ENCODE measurements at regions not wholly inside any gene's neighbourhood (a gene's known extent, or its start where the extent isn't known, plus 50 kb on each side); places are given as distances from the start of the nearest gene placed in this dataset.

GRCh38 chrX:68989456-68989855, 160.6 kb downstream of the EFNB1 start:
- Histone ChIP-seq H3K4me1 (ENCODE audit: control insufficient read depth in 1 of 2, insufficient read depth in 2 of 2, low read length in 2 of 2) (peaks cover 10 to 22% of the 10 kb centered on the region in 2 experiments), H3K79me1 (ENCODE audit: low read length) (peaks cover 9% of the 10 kb centered on the region), H3K27ac (ENCODE audit: low read depth, low read length) (peak overlapping the region; percentile 12), H2AK5ac (ENCODE audit: low read length) (peak overlapping the region; percentile 79), H4K8ac (ENCODE audit: low read depth, low read length) (no peak overlapping the region), H4K12ac (ENCODE audit: low read depth, low read length) (no peak overlapping the region), H2AFZ (ENCODE audit: insufficient read depth, low read length, poor library complexity) (peak overlapping the region; percentile 50), H2BK12ac (ENCODE audit: low read length) (peak overlapping the region; percentile 97), H3K79me2 (ENCODE audit: control insufficient read depth, insufficient read depth, low read length, poor library complexity) (no peaks in the 10 kb centered on the region), H3K23ac (ENCODE audit: low read length) (no peak overlapping the region), H3K14ac (ENCODE audit: low read length) (peak overlapping the region; percentile 81), H3K4me2 (ENCODE audit: low read length) (no peak overlapping the region), H3K36me3 (ENCODE audit: control insufficient read depth in 1 of 2, insufficient read depth in 2 of 2, low read length in 2 of 2) (no peaks in the 10 kb centered on the region), H2BK120ac (ENCODE audit: insufficient read depth, low read length, poor library complexity) (peak overlapping the region; percentile 82), H3K27me3 (ENCODE audit: insufficient read depth, low read length) (no peaks in the 10 kb centered on the region), H2BK5ac (ENCODE audit: low read depth, low read length, poor library complexity) (peak overlapping the region; percentile 33), H4K91ac (ENCODE audit: low read depth, low read length) (peak overlapping the region; percentile 36), H3K9ac (ENCODE audit: low read length) (no peak overlapping the region), H3K18ac (ENCODE audit: low read length) (peak overlapping the region; percentile 29), H3K4ac (ENCODE audit: low read depth, low read length) (no peak overlapping the region), H3K4me3 (ENCODE audit: low read depth, low read length) (no peak overlapping the region), H3K9me3 (ENCODE audit: insufficient read depth, low read depth, low read length) (no peaks in the 10 kb centered on the region)
- DNase-seq: no peak
- no CpG with 5 or more reads among the region's 1 CpG for WGBS (ENCODE audit: extremely low coverage, insufficient coverage, insufficient read length)

GRCh38 chrX:68988865-68989264, 160.0 kb downstream of the EFNB1 start:
- WGBS (ENCODE audit: extremely low coverage, insufficient coverage, insufficient read length): no CpG with 5 or more reads among the region's 5 CpGs
- peak overlapping the region; percentile 1 for H4K91ac ChIP-seq (ENCODE audit: low read depth, low read length)
- no peak for DNase-seq
- no peaks in the 10 kb centered on the region for H3K27me3 ChIP-seq (ENCODE audit: insufficient read depth, low read length)
- H2BK12ac ChIP-seq (ENCODE audit: low read length): peak overlapping the region; percentile 36
- H3K4me3 ChIP-seq (ENCODE audit: low read depth, low read length): no peak overlapping the region
- no peak overlapping the region for H3K14ac ChIP-seq (ENCODE audit: low read length)
- peaks cover 9% of the 10 kb centered on the region for H3K79me1 ChIP-seq (ENCODE audit: low read length)
- H3K9me3 ChIP-seq (ENCODE audit: insufficient read depth, low read depth, low read length): no peaks in the 10 kb centered on the region
- H3K9ac ChIP-seq (ENCODE audit: low read length): no peak overlapping the region
- no peak overlapping the region for H3K18ac ChIP-seq (ENCODE audit: low read length)
- H2AFZ ChIP-seq (ENCODE audit: insufficient read depth, low read length, poor library complexity): no peak overlapping the region
- H3K4me1 ChIP-seq (ENCODE audit: control insufficient read depth in 1 of 2, insufficient read depth in 2 of 2, low read length in 2 of 2): peaks cover 10 to 22% of the 10 kb centered on the region in 2 experiments
- no peaks in the 10 kb centered on the region for H3K79me2 ChIP-seq (ENCODE audit: control insufficient read depth, insufficient read depth, low read length, poor library complexity)
- H4K8ac ChIP-seq (ENCODE audit: low read depth, low read length): no peak overlapping the region
- H3K36me3 ChIP-seq (ENCODE audit: control insufficient read depth in 1 of 2, insufficient read depth in 2 of 2, low read length in 2 of 2): no peaks in the 10 kb centered on the region
- no peak overlapping the region for H3K23ac ChIP-seq (ENCODE audit: low read length)
- no peak overlapping the region for H3K27ac ChIP-seq (ENCODE audit: low read depth, low read length)
- H2AK5ac ChIP-seq (ENCODE audit: low read length): no peak overlapping the region
- H2BK5ac ChIP-seq (ENCODE audit: low read depth, low read length, poor library complexity): no peak overlapping the region
- no peak overlapping the region for H3K4ac ChIP-seq (ENCODE audit: low read depth, low read length)
- no peak overlapping the region for H4K12ac ChIP-seq (ENCODE audit: low read depth, low read length)
- H3K4me2 ChIP-seq (ENCODE audit: low read length): no peak overlapping the region
- no peak overlapping the region for H2BK120ac ChIP-seq (ENCODE audit: insufficient read depth, low read length, poor library complexity)

- no CpG with 5 or more reads among the region's 8 CpGs for WGBS (ENCODE audit: extremely low coverage, insufficient coverage, insufficient read length)
- no peaks in the 10 kb centered on the region for H3K27me3 ChIP-seq (ENCODE audit: insufficient read depth, low read length)
- no peak overlapping the region for H4K91ac ChIP-seq (ENCODE audit: low read depth, low read length)
Observed at GRCh38 chrX:68985135-68985755, 156.4 kb downstream of the EFNB1 start.

GRCh38 chrX:68983004-68983857, 154.4 kb downstream of the EFNB1 start:
- Histone ChIP-seq H2BK120ac (ENCODE audit: insufficient read depth, low read length, poor library complexity) (no peak overlapping the region), H3K4me2 (ENCODE audit: low read length) (no peak overlapping the region), H3K9me3 (ENCODE audit: insufficient read depth, low read depth, low read length) (no peaks in the 10 kb centered on the region), H2BK12ac (ENCODE audit: low read length) (no peak overlapping the region), H3K23ac (ENCODE audit: low read length) (no peak overlapping the region), H3K9ac (ENCODE audit: low read length) (no peak overlapping the region), H2AK5ac (ENCODE audit: low read length) (no peak overlapping the region), H3K27ac (ENCODE audit: low read depth, low read length) (no peak overlapping the region), H3K18ac (ENCODE audit: low read length) (no peak overlapping the region), H3K36me3 (ENCODE audit: control insufficient read depth in 1 of 2, insufficient read depth in 2 of 2, low read length in 2 of 2) (no peaks in the 10 kb centered on the region), H3K4ac (ENCODE audit: low read depth, low read length) (no peak overlapping the region), H2BK5ac (ENCODE audit: low read depth, low read length, poor library complexity) (no peak overlapping the region), H3K79me1 (ENCODE audit: low read length) (no peaks in the 10 kb centered on the region), H3K79me2 (ENCODE audit: control insufficient read depth, insufficient read depth, low read length, poor library complexity) (no peaks in the 10 kb centered on the region), H3K14ac (ENCODE audit: low read length) (no peak overlapping the region), H4K8ac (ENCODE audit: low read depth, low read length) (no peak overlapping the region), H4K91ac (ENCODE audit: low read depth, low read length) (no peak overlapping the region), H3K4me3 (ENCODE audit: low read depth, low read length) (no peak overlapping the region), H2AFZ (ENCODE audit: insufficient read depth, low read length, poor library complexity) (no peak overlapping the region), H4K12ac (ENCODE audit: low read depth, low read length) (no peak overlapping the region), H3K4me1 (ENCODE audit: control insufficient read depth in 1 of 2, insufficient read depth in 2 of 2, low read length in 2 of 2) (peaks cover 0 to 6% of the 10 kb centered on the region in 2 experiments), H3K27me3 (ENCODE audit: insufficient read depth, low read length) (no peaks in the 10 kb centered on the region)
- no CpG with 5 or more reads among the region's 3 CpGs for WGBS (ENCODE audit: extremely low coverage, insufficient coverage, insufficient read length)
- no peak for DNase-seq

More at GRCh38 chrX:68985135-68985755, 156.4 kb downstream of the EFNB1 start:
- no peak overlapping the region for H3K27ac ChIP-seq (ENCODE audit: low read depth, low read length)
- H4K12ac ChIP-seq (ENCODE audit: low read depth, low read length): no peak overlapping the region
- no peaks in the 10 kb centered on the region for H3K79me2 ChIP-seq (ENCODE audit: control insufficient read depth, insufficient read depth, low read length, poor library complexity)
- no peak overlapping the region for H2BK5ac ChIP-seq (ENCODE audit: low read depth, low read length, poor library complexity)
- no peak for DNase-seq
- H2BK12ac ChIP-seq (ENCODE audit: low read length): no peak overlapping the region
- H3K4ac ChIP-seq (ENCODE audit: low read depth, low read length): no peak overlapping the region
- H3K18ac ChIP-seq (ENCODE audit: low read length): no peak overlapping the region
- H2BK120ac ChIP-seq (ENCODE audit: insufficient read depth, low read length, poor library complexity): no peak overlapping the region
- H4K8ac ChIP-seq (ENCODE audit: low read depth, low read length): no peak overlapping the region
- no peak overlapping the region for H3K4me3 ChIP-seq (ENCODE audit: low read depth, low read length)
- H3K4me2 ChIP-seq (ENCODE audit: low read length): no peak overlapping the region
- no peak overlapping the region for H3K14ac ChIP-seq (ENCODE audit: low read length)
- H3K9ac ChIP-seq (ENCODE audit: low read length): no peak overlapping the region
- no peaks in the 10 kb centered on the region for H3K36me3 ChIP-seq (ENCODE audit: control insufficient read depth in 1 of 2, insufficient read depth in 2 of 2, low read length in 2 of 2)
- no peaks in the 10 kb centered on the region for H3K9me3 ChIP-seq (ENCODE audit: insufficient read depth, low read depth, low read length)
- H3K23ac ChIP-seq (ENCODE audit: low read length): no peak overlapping the region
- H3K79me1 ChIP-seq (ENCODE audit: low read length): peaks cover 7% of the 10 kb centered on the region
- H2AK5ac ChIP-seq (ENCODE audit: low read length): no peak overlapping the region
- peaks cover 6 to 17% of the 10 kb centered on the region in 2 experiments for H3K4me1 ChIP-seq (ENCODE audit: control insufficient read depth in 1 of 2, insufficient read depth in 2 of 2, low read length in 2 of 2)
- H2AFZ ChIP-seq (ENCODE audit: insufficient read depth, low read length, poor library complexity): no peak overlapping the region
